KG1 (cell line): ENCODE measurements at regions not wholly inside any gene's neighbourhood (a gene's known extent, or its start where the extent isn't known, plus 50 kb on each side); places are given as distances from the start of the nearest gene placed in this dataset.

ENCODE experiments used
- DNase-seq: peaks from one replicate; lab custom pipeline; 2025; lab: John Stamatoyannopoulos, UW

GRCh38 chr14:29217813-29218450, 451.3 kb downstream of the FOXG1 start:
- DNase-seq = no peak

DNA sequence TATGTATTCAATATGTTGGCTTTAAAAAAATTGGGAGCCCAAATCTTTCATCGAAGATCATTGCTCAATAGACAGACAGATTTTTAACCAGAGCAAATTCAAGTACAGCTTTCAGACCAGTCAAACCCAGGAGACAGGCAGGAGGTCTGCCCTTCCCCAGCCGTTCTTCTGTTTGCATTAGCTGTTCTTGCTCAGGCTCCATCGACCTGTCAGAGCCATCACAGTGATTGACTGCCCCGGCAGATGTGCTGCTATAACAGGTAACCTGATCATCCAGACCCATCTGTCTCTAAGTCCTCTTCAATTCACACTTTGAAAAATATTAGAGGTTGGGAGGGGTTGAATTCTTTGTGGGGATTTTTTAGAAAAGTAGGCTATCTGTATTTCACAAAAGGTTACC, 453.5 kb downstream of the FOXG1 start:
- no peak for DNase-seq

DNA sequence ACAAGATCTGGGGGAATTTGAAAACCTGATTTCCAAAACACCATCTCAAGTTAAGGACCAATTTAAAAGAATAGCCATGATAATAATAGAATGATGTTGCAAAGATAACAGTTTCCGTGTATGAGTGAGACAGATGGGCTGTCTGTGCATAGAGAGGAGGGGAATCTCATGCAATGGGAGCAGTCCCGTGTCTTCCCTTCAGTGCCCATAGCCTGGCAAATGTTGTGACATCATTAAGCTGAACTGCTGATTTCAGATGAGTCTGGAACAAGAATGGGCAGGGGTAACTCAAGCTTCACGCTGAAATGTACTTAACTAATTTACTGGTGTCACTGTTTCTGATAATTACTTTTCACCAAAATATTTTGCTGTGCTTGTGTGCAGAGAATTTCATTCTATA, 454.0 kb downstream of the FOXG1 start:
- no peak for DNase-seq

GRCh38 chr14:29222006-29222405, 455.4 kb downstream of the FOXG1 start:
- DNase-seq = no peak

GRCh38 chr14:29222671-29223268, 456.2 kb downstream of the FOXG1 start:
- peak; percentile 0 for DNase-seq

DNA sequence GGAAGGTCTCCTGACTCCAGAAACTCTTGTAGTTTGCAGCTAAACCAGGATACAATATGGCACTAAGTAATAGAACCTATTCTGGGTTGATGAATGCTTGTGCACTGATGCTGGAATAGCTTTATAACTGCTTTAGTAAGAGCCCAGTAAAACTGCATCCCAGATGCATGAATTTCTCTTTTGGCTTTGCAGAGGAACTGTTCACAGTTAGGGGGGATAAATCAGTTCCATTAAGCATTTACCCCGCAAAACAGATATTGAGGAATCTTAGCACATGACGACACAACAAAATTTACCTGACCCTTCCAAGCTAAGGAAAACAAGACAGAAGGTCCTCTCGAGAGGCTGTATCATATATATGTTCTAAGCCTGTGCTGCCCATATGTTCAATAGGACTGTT, 457.4 kb downstream of the FOXG1 start:
- no peak for DNase-seq

DNA sequence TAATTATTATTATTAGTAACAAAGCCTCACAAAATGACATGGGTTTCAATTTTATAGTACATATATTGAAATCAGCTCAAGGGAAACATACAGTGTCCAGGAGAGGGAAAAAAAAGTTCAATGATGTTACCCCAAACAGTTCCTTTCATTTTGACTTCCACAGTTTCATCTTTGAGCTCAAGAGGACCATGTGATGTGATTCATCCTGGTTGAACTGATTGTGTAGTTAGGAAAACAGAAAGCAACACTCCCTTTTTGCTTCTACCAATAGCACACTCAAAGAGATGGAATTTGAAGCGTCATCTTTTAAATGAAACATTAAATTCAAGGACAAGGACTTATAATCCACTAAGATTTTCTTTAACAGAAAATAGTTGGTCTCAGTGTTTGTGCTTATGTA, 461.0 kb downstream of the FOXG1 start:
- no peak for DNase-seq

GRCh38 chr14:29232153-29232552, 465.6 kb downstream of the FOXG1 start:
- DNase-seq = no peak

GRCh38 chr14:29232711-29233110, 466.1 kb downstream of the FOXG1 start:
- DNase-seq = no peak

- no peak for DNase-seq
Measured at GRCh38 chr14:29233188-29233587, 466.6 kb downstream of the FOXG1 start.

DNA sequence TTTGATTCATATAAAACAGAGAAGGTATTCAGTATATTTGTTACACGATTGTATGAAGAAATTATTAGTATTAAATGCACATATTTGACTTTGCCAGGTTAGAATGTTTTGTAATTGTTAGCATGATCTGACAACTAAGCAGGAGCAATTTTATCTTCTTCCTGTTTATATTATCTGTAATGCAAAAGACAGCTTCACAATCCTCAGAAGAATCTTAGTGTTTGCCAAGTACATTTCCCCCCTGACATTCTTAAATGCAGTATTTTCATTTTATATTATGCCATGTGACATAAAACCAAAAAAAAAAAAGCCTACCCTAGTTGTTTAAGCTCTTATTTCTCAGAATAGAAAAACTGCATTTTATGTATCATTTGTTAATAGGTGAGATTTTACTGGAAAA, 469.4 kb downstream of the FOXG1 start:
- DNase-seq = no peak

DNA sequence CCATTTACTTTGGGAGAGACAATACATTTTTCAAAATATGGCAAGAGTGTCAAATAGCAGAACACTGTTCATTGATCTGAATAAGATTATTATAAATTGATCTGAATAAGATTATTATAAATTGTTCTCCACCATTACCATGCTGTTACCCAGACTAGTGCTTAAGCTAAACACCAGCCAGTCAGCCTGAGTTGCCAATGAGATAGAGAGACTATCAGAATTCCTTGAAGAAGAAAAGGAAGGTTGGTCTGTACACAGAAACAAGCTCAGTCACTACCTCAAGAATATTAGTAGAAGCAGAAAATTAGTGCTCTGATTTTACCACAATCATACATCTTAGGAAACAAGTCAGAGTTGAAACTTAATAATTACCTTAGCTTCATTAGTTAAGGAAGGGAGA, 469.8 kb downstream of the FOXG1 start:
- DNase-seq = no peak

DNA sequence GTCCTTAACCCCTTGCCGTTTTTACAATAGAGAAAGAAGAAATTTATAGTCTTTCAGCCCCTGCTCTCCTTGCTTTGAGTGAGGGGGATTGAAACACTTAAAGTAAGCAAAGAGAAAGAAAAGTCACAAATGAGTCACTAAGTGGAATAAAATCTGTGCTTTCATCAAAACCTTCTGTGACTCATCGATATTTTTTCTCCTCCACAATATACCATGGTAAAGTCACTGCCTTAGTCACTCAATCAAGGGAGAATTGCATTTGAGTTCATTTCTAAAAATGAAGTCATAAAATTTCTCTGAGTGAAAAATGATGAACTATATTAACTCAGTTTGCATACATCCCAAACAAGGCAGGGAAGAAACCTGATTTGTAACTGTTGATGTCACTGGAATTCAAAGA, 470.3 kb downstream of the FOXG1 start:
- DNase-seq = no peak

DNA sequence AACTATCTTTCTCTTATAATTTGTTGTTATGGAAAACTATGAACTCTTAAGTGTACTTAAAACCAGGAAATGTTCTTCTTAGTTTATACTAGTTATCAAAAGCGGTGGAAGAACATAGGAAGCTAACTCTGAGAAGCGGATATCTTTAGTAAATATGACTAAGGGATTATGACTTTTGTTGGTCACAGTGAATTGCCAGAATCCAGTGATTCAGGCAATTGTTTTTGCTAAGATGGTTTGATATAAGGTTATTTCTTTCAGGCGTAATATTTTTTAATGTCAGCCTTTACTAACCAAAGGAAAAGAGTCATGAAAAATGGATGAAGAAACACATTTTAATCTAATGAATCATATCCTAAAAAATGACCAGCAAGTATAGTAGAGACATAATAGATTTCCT, 473.5 kb downstream of the FOXG1 start:
- no peak for DNase-seq

GRCh38 chr14:29242755-29243754, 476.5 kb downstream of the FOXG1 start:
- DNase-seq = no peak

DNA sequence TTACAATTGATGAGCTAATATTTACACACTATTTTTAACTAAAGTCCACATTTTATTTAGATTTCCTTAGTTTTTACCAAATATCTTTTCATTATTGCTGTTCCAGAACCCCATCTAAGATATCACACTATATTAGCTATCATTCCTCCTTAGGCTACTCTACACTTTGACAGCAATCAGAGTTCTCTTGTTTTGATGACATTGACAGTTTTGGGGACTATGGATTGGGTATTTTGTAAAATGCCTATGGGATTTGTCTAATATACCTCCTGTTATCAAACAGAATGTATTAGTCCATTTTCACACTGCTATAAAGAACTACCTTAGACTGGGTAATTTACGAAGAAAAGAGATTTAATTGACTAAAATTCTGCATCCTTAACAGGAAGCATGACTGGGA, 489.1 kb downstream of the FOXG1 start:
- no peak for DNase-seq

DNA sequence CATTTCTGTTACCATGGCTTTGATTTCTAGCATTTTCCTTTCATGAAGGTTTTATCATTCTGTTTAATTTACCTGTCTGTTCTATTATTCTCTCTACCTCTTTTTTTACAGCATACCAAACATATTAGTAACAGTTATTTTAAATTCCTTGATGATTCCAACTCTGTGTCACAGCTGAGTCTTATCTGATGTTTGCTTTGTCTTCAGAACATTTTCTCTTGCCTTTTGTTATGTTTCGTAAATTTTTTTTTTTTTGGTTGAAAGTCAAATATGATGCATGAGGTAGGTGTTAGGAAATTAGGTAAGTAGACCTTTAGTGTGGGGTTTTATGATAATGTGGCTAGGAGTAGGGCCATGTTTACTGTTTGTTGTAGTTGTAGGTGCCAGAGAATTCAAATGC, 496.4 kb downstream of the FOXG1 start:
- no peak for DNase-seq

DNA sequence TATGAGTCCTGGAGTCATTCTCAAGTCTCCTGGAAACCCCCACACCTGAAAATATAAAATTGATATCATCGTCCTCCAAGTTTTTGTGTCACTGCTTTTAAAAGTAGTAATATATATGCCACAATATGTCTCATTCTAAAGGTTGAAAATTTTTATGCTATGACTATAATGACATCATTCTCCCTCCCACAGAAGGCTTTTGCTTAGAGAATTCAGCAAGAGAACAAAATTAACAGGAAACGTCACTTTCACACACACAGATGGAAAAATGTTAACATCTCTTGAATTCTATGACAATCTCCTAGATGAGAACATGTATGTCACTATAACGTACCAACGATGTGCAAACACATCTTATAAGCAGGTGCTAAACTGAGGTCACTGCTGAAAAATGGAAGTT, 498.3 kb downstream of the FOXG1 start:
- DNase-seq = no peak

DNA sequence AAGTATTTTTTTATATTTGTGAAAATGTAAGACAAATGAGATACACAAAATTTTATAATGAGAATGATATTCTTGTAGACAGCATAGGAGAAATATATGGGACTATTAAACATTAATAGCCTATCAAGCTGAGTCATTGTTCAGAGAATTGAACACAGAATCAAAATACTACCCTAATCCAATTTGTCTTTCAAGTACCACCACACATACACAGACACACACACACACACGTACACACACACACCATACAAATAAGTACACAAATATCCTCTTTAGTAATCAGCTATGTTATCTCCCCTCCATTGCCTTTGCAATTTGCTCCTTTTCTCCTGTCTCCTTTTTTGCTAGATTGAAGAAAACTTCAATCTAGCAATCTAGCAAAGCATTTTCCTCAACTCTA, 499.3 kb downstream of the FOXG1 start:
- DNase-seq = no peak

DNA sequence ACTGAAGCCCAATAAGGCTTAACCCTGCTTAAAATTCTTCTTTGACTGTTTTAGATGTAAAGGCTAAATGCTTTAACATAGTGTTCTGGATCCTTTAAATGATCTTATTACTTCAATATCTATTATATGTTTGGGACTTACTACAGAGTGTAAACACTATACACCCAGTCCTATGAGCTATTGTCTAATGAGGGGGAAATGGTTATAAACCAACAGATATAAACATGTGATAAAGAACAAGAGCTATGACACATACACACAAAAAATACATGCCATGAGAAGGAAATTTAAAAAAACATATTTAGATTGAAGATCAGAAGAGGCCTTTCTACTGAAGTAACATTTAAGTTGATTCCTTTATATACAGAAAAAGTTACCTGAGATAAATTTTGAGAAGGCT, 505.1 kb downstream of the FOXG1 start:
- DNase-seq = no peak

GRCh38 chr14:29273513-29273912, 506.9 kb downstream of the FOXG1 start:
- DNase-seq = no peak

GRCh38 chr14:29274890-29275596, 508.5 kb downstream of the FOXG1 start:
- no peak for DNase-seq
